Pancreas (tissue), 10 donors: ENCODE measurements at regions not wholly inside any gene's neighbourhood (a gene's known extent, or its start where the extent isn't known, plus 50 kb on each side); places are given as distances from the start of the nearest gene placed in this dataset.

Source experiments
- ATAC-seq, 4 donors: fragments of 200-7000 bp; cut with Tn5 transposase; one replicate each; pipeline versions ENCODE4 v1.8.0 to v1.9.1; 2020; ENCODE audit warnings: mild to moderate bottlenecking in 4 of 4, moderate library complexity in 4 of 4
- DNase-seq, 6 donors: peaks; one replicate each; pipeline ENCODE4 v3.0.0-alpha.2; 2020
- FAIRE-seq: peaks from 2 replicates; lab custom pipeline; 2012; peaks lifted over from hg19 to GRCh38; lab: Jason Lieb, UNC
- H3K27ac ChIP-seq, 4 donors: fragments of 200-600 bp; sonication (generic); 1 replicate in 3 of 4; 2 replicates in 1 of 4; pipeline versions ENCODE4 v1.5.0 to v1.8.0; 2020
- H3K27me3 ChIP-seq, 4 donors: fragments of 200-600 bp; one replicate each; pipeline ENCODE4 v1.8.0; 2021
- H3K36me3 ChIP-seq, 3 donors: fragments of 200-600 bp; sonication (generic) in 1 of 3; one replicate each; pipeline versions ENCODE4 v1.5.0 to v1.8.0; 2020 to 2021
- H3K4me1 ChIP-seq, 3 donors: fragments of 200-600 bp; one replicate each; pipeline ENCODE4 v1.8.0; 2021
- H3K4me3 ChIP-seq, 4 donors: fragments of 200-600 bp; sonication (generic) in 2 of 4; one replicate each; pipeline versions ENCODE4 v1.5.0 to v1.8.0; 2020 to 2021
- H3K9me3 ChIP-seq, 4 donors: fragments of 200-600 bp; one replicate each; pipeline ENCODE4 v1.8.0; 2021
- WGBS, 2 donors: extraction: QIAGEN DNeasy Blood & Tissue Kit; methylation state at CpG; one replicate each; pipeline ENCODE4 v1.1.7; 2013; 5-methylcytosine and 5-hydroxymethylcytosine counted together
- intact Hi-C, 3 donors: fragments of 100-400 bp; cut with DNase I; formaldehyde crosslinking; loops; one replicate each; pipeline versions ENCODE4 v1.11.1 to v1.14.2; 2022
- TF ChIP-seq, protein P1 (sequence below), 4 donors: fragments of 200-600 bp; sonication (generic) in 3 of 4; IDR thresholded peaks; one replicate each; pipeline versions ENCODE4 v1.5.0 to v1.8.0; 2021; ENCODE audit warnings: antibody characterized with exemption in 4 of 4
- donor health status: healthy with polysubstance abuse.
- donor health status: DM: no; HTN: no; CAD: no; lungs with moderate emphysema.
- donor health status: DM: no; HTN: no; CAD: no.
- donor health status: control.
- donor health status: control.
- donor health status: Bipolar disorder and iron deficiency.
- donor health status: DM: yes; HTN: yes; CAD: no.
- donor health status: DM: no; HTN: no; CAD: no.
- donor health status: DM: no; HTN: no; CAD: no.
- donor health status: DM: yes; HTN: yes; CAD: no.

DNA sequence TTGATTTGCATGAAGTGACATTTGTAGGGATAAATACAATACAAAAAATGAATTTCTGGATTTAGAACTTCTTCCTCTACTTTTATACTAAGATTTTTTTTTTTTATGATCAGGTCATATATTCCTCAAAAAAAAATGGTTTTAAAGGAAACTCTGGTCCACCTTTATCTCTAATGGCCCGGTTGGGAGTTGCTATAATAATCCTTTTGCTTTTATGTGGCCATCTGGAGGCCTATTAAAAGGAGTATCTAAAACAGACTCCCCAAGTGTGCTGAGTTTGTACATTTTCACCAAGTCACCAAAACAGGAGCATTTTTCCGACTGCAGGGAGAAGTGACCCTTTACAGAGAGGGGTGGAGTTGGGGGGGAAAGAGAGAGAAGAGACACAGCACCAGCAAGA lies 329.2 kb upstream of the FIGN start:
- ATAC-seq (no peak), FAIRE-seq (no peak)
- WGBS, 2 donors, result 66 to 73% methylated on average over 2 of the region's 2 CpGs

DNA sequence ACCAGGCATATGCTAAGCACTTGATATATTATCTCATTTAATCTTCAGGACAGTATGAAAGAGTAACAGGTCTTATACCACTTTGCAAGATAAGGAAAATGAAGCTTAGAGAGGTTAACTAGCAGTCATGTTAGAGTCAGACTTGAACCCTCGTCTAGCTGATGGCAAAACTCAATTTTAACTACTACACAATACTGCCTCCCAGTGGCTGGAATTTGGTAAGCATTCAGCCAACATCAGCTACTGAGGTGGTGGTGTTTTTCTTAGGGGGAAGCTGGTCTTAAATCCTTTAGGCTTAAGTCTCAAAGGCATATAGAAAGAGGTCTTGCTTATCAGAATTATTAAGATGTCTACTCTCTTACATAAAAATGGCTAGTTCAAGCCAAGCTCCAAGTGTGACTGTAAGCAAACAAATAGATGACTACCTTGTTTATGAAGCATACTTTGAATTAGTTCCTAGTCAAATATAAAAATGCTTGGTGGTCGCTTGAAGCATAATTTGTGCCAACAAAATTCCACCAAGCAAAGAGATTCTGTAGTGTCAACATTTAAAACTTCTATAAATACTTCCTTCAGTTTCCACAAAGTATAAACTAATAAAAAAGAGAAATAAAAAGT lies 325.4 kb upstream of the FIGN start:
- Histone ChIP-seq H3K4me3 (no peak overlapping the region), H3K27ac (no peak overlapping the region), H3K9me3 (no peaks in the 10 kb centered on the region), H3K36me3 (no peaks in the 10 kb centered on the region), H3K4me1 (no peaks in the 10 kb centered on the region), H3K27me3 (no peaks in the 10 kb centered on the region)
- DNase-seq, result peak in 3 of 6 donors; percentile 7 to 45 (median 14)
- TF ChIP-seq, protein P1, sequence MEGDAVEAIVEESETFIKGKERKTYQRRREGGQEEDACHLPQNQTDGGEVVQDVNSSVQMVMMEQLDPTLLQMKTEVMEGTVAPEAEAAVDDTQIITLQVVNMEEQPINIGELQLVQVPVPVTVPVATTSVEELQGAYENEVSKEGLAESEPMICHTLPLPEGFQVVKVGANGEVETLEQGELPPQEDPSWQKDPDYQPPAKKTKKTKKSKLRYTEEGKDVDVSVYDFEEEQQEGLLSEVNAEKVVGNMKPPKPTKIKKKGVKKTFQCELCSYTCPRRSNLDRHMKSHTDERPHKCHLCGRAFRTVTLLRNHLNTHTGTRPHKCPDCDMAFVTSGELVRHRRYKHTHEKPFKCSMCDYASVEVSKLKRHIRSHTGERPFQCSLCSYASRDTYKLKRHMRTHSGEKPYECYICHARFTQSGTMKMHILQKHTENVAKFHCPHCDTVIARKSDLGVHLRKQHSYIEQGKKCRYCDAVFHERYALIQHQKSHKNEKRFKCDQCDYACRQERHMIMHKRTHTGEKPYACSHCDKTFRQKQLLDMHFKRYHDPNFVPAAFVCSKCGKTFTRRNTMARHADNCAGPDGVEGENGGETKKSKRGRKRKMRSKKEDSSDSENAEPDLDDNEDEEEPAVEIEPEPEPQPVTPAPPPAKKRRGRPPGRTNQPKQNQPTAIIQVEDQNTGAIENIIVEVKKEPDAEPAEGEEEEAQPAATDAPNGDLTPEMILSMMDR (IDR thresholded peaks at IDR 0.05), result peak; percentile 36 to 61 (median 54)
- intact Hi-C loops, result loop anchor here in 1 of 3 donors (10.0 kb wide), 1 partner anchor 726 kb away; no protein-coding TSS in a partner anchor
- ATAC-seq, result peak in 3 of 4 donors; percentile 61 to 68 (median 63)
- 8% methylated on average over 2 of the region's 2 CpGs for WGBS, 2 donors
- no peak for FAIRE-seq

More for the DNA sequence above, 329.2 kb upstream of the FIGN start:
- Histone ChIP-seq H3K27ac (no peak overlapping the region), H3K4me3 (no peak overlapping the region), H3K9me3 (no peaks in the 10 kb centered on the region), H3K36me3 (no peaks in the 10 kb centered on the region), H3K27me3 (no peaks in the 10 kb centered on the region), H3K4me1 (no peaks in the 10 kb centered on the region)
- intact Hi-C loops, result loop anchor here in 1 of 3 donors (10.0 kb wide), 1 partner anchor 730 kb away; no protein-coding TSS in a partner anchor
- TF ChIP-seq, protein P1 (IDR thresholded peaks at IDR 0.05), result no peak
- no peak for DNase-seq

DNA sequence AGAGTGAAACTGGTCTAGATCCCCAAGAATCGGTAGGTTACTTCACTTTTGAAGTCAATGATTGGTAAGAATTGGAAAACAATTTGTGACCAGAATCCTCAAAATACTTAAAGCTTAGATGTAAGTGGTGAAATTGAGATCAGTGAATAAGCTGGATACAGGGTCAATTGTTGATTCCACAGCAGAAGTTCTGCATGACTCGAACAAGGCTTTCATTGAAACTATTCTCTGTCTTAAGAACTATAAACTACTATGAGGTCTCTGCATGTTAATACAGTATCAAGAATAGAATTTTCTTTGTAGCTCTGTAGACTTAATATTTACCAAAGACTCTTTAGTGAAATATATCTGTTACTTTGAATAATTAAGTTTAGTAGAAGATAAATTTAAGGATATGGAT lies 324.2 kb upstream of the FIGN start:
- ATAC-seq (no peak), DNase-seq (no peak), FAIRE-seq (no peak)
- H3K4me1 ChIP-seq, result no peaks in the 10 kb centered on the region
- WGBS, 2 donors, result 55 to 77% methylated on average over 2 of the region's 2 CpGs
- H3K27me3 ChIP-seq, result no peaks in the 10 kb centered on the region
- no peak overlapping the region for H3K4me3 ChIP-seq
- no peaks in the 10 kb centered on the region for H3K9me3 ChIP-seq
- intact Hi-C loops, result loop anchor here in 1 of 3 donors (10.0 kb wide), 1 partner anchor 725 kb away; no protein-coding TSS in a partner anchor
- H3K36me3 ChIP-seq, result no peaks in the 10 kb centered on the region
- TF ChIP-seq, protein P1 (IDR thresholded peaks at IDR 0.05), result no peak
- H3K27ac ChIP-seq, result no peak overlapping the region

DNA sequence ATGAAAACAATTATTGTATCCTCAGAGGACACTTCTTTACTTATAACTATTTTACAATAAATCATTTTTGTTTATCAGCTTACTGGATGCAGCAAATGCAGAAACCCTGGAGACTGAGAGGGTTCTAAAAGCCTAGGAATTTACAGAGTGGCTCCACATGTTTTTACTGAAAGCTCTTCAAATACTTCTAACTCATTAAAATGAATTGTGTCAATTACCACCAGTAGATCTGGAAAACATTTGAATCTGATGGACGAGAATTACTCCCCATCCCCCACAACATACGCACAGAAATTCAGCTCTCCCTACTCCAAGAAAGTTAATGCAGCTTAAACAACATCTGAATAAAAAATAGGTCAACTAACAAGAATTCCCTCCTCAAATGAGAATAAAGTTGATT lies 319.8 kb upstream of the FIGN start:
- intact Hi-C loops, result no loop called here
- Histone ChIP-seq H3K36me3 (no peaks in the 10 kb centered on the region), H3K27ac (no peak overlapping the region), H3K9me3 (no peaks in the 10 kb centered on the region), H3K27me3 (no peaks in the 10 kb centered on the region), H3K4me1 (peaks cover 0 to 9% (median 6%) of the 10 kb centered on the region in 3 donors), H3K4me3 (no peak overlapping the region)
- TF ChIP-seq, protein P1 (IDR thresholded peaks at IDR 0.05), result no peak
- no peak for FAIRE-seq
- WGBS, 2 donors, result 49 to 51% methylated on average over 2 of the region's 2 CpGs
- no peak for DNase-seq
- ATAC-seq, result no peak

DNA sequence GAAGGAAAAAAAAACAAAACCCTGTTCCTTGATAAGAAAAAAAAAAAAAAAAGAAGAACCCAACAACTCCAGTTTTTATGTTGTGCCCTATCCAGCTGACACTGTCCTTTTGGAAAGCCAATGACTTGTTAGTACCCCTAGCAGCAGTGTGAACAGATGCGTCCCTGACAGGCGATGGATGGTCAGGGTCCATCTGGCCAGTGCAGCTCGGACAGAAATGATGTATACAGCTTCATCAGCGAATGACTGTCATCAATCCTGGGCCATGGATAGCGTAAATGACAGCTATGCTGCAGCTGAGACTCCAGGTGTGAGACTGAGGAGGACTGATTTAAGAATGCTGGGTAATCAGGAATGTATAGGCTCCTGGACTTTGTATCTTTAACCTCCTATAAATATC lies 318.8 kb upstream of the FIGN start:
- TF ChIP-seq, protein P1 (IDR thresholded peaks at IDR 0.05), result no peak
- Histone ChIP-seq H3K4me3 (no peak overlapping the region), H3K9me3 (no peaks in the 10 kb centered on the region), H3K27me3 (no peaks in the 10 kb centered on the region), H3K4me1 (peaks cover 0 to 9% (median 6%) of the 10 kb centered on the region in 3 donors), H3K36me3 (no peaks in the 10 kb centered on the region), H3K27ac (no peak overlapping the region)
- intact Hi-C loops, result no loop called here
- WGBS, 2 donors, result 67 to 68% methylated on average over 5 of the region's 5 CpGs
- ATAC-seq (no peak), DNase-seq (no peak), FAIRE-seq (no peak)
